ENCODE measurements at regions not wholly inside any gene's neighbourhood (a gene's known extent, or its start where the extent isn't known, plus 50 kb on each side); places are given as distances from the start of the nearest gene placed in this dataset.

- Mint-ChIP-seq H3K27ac (no peak overlapping the region), H3K9me3 (no peaks in the 10 kb centered on the region)
These were observed 469.9 kb downstream of the PCDH10 start for GRCh38 chr4:133618963-133619362.

More at GRCh38 chr4:133618963-133619362, 469.9 kb downstream of the PCDH10 start:
- Histone ChIP-seq H4K5ac (ENCODE audit: insufficient read length, low read depth, low read length) (no peak overlapping the region), H3K4ac (ENCODE audit: low read depth, low read length) (no peak overlapping the region), H4K8ac (replicated peaks; ENCODE audit: insufficient read length, low read depth, low read length) (no peak overlapping the region), H4K91ac (ENCODE audit: insufficient read length, low read depth, low read length) (no peak overlapping the region), H4K20me1 (ENCODE audit: control insufficient read depth, insufficient read depth, insufficient read length) (no peaks in the 10 kb centered on the region), H3K14ac (ENCODE audit: insufficient read depth, low read length) (no peak overlapping the region), H2BK20ac (ENCODE audit: low read depth, low read length, poor library complexity, severe bottlenecking) (no peak overlapping the region), H3K18ac (ENCODE audit: insufficient read length, low read depth, low read length) (no peak overlapping the region), H2BK120ac (ENCODE audit: low read depth, low read length, poor library complexity, severe bottlenecking) (no peak overlapping the region), H3K9ac (ENCODE audit: extremely low read depth, insufficient read length, low read length) (no peak overlapping the region), H2AFZ (ENCODE audit: low read length) (no peak overlapping the region), H3K23ac (ENCODE audit: insufficient read length, low read depth, low read length) (no peak overlapping the region), H3K79me1 (ENCODE audit: insufficient read depth, low read depth, low read length, poor library complexity, severe bottlenecking) (no peaks in the 10 kb centered on the region), H3K9me3 (ENCODE audit: control insufficient read depth, low read depth, low read length) (no peaks in the 10 kb centered on the region), H3K23me2 (ENCODE audit: insufficient read length, low read depth, low read length, poor library complexity, severe bottlenecking) (no peaks in the 10 kb centered on the region), H2BK12ac (ENCODE audit: insufficient read length, low read depth, low read length) (no peak overlapping the region), H3K56ac (ENCODE audit: insufficient read length, low read depth, low read length) (no peak overlapping the region), H2BK5ac (ENCODE audit: insufficient read length, low read length) (no peak overlapping the region), H2BK15ac (ENCODE audit: low read depth, low read length) (no peak overlapping the region), H3K4me1 (ENCODE audit: insufficient read depth, low read length) (no peaks in the 10 kb centered on the region), H3K4me2 (ENCODE audit: insufficient read depth, insufficient read length, low read length) (no peak overlapping the region), H3K27me3 (ENCODE audit: insufficient read depth, low read length) (no peaks in the 10 kb centered on the region), H2AK5ac (ENCODE audit: insufficient read length, low read length) (no peak overlapping the region), H3K79me2 (ENCODE audit: insufficient read depth, low read length) (no peaks in the 10 kb centered on the region), H3K27ac (ENCODE audit: insufficient read length, low read depth, low read length) (no peak overlapping the region), H3T11ph (ENCODE audit: low read length) (no peak overlapping the region)
- Mint-ChIP-seq H3K27me3 (ENCODE audit: low read depth) (no peaks in the 10 kb centered on the region), H3K4me3 (no peak overlapping the region), H3K36me3 (ENCODE audit: insufficient read depth in 1 of 3, low read depth in 3 of 3) (no peaks in the 10 kb centered on the region), H3K4me1 (peaks cover 0 to 6% of the 10 kb centered on the region in 2 experiments; a peak in 3 of 4 replicates)
- no peak for DNase-seq
- WGBS (ENCODE audit: extremely low coverage, insufficient read length, low lambda C conversion rate): no CpG with 5 or more reads among the region's 1 CpG
- no peak for TF ChIP-seq CTCF (conservative IDR thresholded peaks at IDR 0.05)

Measured in H9 (cell line).